ENCODE measurements at regions not wholly inside any gene's neighbourhood (a gene's known extent, or its start where the extent isn't known, plus 50 kb on each side); places are given as distances from the start of the nearest gene placed in this dataset.
"Not testable (repeated sequence)": the region's sequence is repeated elsewhere in the genome, so short reads cannot be mapped to it uniquely, and the experiment has no call there.

- H4K20me1 ChIP-seq (ENCODE audit: control insufficient read depth, extremely low read depth, insufficient read depth, low read length) = no peaks in the 10 kb centered on the region
- H3K4me1 ChIP-seq (ENCODE audit: control insufficient read depth, extremely low read depth, insufficient read depth, low read length) = no peaks in the 10 kb centered on the region
- H3K9ac ChIP-seq (ENCODE audit: control insufficient read depth, extremely low read depth, insufficient read depth, low read length) = no peak overlapping the region
- H2AFZ ChIP-seq (ENCODE audit: control insufficient read depth, low read length) = no peak overlapping the region
- no peak overlapping the region for H3K27ac ChIP-seq (ENCODE audit: control insufficient read depth, insufficient read depth, low read length)
- no peaks in the 10 kb centered on the region for H3K79me2 ChIP-seq (ENCODE audit: control insufficient read depth, insufficient read depth, low read length)
- H3K9me3 ChIP-seq (ENCODE audit: control insufficient read depth, low read depth, low read length) = no peaks in the 10 kb centered on the region
- dilution Hi-C loops (cut with MboI; ENCODE audit: extremely low pct_ligation_motif_present, low sequenced_read_pairs) = no loop called here
- H3K36me3 ChIP-seq (ENCODE audit: control insufficient read depth in 2 of 2, extremely low read depth in 1 of 2, insufficient read depth in 2 of 2, low read length in 2 of 2) = no peaks in the 10 kb centered on the region
- H3K4me2 ChIP-seq (ENCODE audit: control insufficient read depth, extremely low read depth, insufficient read depth, low read depth, low read length) = no peak overlapping the region
- DNase-seq (ENCODE audit: low read depth, low spot score) = no peak
- no peak for FAIRE-seq
- TF ChIP-seq CTCF (optimal IDR thresholded peaks at IDR 0.05 in 1 of 3, IDR thresholded peaks at IDR 0.05 in 1 of 3, conservative IDR thresholded peaks at IDR 0.05 in 1 of 3; ENCODE audit: extremely low read depth in 1 of 3, insufficient read depth in 2 of 3, low read length in 3 of 3) = no peak
- no peak for TF ChIP-seq EZH2 (IDR thresholded peaks at IDR 0.05; ENCODE audit: low read length)
- no peaks in the 10 kb centered on the region for H3K27me3 ChIP-seq (ENCODE audit: control insufficient read depth, extremely low read depth, insufficient read depth, low read length)
- H3K4me3 ChIP-seq (ENCODE audit: control insufficient read depth in 2 of 3, extremely low read depth in 1 of 3, insufficient read depth in 2 of 3, low read depth in 1 of 3, low read length in 3 of 3) = no peak overlapping the region
- no peaks in the 10 kb centered on the region for H3K9me1 ChIP-seq (ENCODE audit: control insufficient read depth, extremely low read depth, insufficient read depth, low read length)
Measured at GRCh38 chr2:49753344-49753985, 599.1 kb upstream of the FSHR start.

GRCh38 chr2:49737606-49738005 is 583.3 kb upstream of the FSHR start:
- no peak overlapping the region for H3K9ac ChIP-seq (ENCODE audit: control insufficient read depth, extremely low read depth, insufficient read depth, low read length)
- DNase-seq (ENCODE audit: low read depth, low spot score) (no peak), FAIRE-seq (no peak)
- H4K20me1 ChIP-seq (ENCODE audit: control insufficient read depth, extremely low read depth, insufficient read depth, low read length) = no peaks in the 10 kb centered on the region
- no peak overlapping the region for H3K4me3 ChIP-seq (ENCODE audit: control insufficient read depth in 2 of 3, extremely low read depth in 1 of 3, insufficient read depth in 2 of 3, low read depth in 1 of 3, low read length in 3 of 3)
- no peaks in the 10 kb centered on the region for H3K4me1 ChIP-seq (ENCODE audit: control insufficient read depth, extremely low read depth, insufficient read depth, low read length)
- H3K27me3 ChIP-seq (ENCODE audit: control insufficient read depth, extremely low read depth, insufficient read depth, low read length) = no peaks in the 10 kb centered on the region
- H3K36me3 ChIP-seq (ENCODE audit: control insufficient read depth in 2 of 2, extremely low read depth in 1 of 2, insufficient read depth in 2 of 2, low read length in 2 of 2) = no peaks in the 10 kb centered on the region
- H3K9me3 ChIP-seq (ENCODE audit: control insufficient read depth, low read depth, low read length) = no peaks in the 10 kb centered on the region
- no peak for TF ChIP-seq EZH2 (IDR thresholded peaks at IDR 0.05; ENCODE audit: low read length)
- no peak overlapping the region for H2AFZ ChIP-seq (ENCODE audit: control insufficient read depth, low read length)
- dilution Hi-C loops (cut with MboI; ENCODE audit: extremely low pct_ligation_motif_present, low sequenced_read_pairs) = no loop called here
- no peaks in the 10 kb centered on the region for H3K79me2 ChIP-seq (ENCODE audit: control insufficient read depth, insufficient read depth, low read length)
- no peak overlapping the region for H3K27ac ChIP-seq (ENCODE audit: control insufficient read depth, insufficient read depth, low read length)
- H3K4me2 ChIP-seq (ENCODE audit: control insufficient read depth, extremely low read depth, insufficient read depth, low read depth, low read length) = no peak overlapping the region
- no peaks in the 10 kb centered on the region for H3K9me1 ChIP-seq (ENCODE audit: control insufficient read depth, extremely low read depth, insufficient read depth, low read length)

DNA sequence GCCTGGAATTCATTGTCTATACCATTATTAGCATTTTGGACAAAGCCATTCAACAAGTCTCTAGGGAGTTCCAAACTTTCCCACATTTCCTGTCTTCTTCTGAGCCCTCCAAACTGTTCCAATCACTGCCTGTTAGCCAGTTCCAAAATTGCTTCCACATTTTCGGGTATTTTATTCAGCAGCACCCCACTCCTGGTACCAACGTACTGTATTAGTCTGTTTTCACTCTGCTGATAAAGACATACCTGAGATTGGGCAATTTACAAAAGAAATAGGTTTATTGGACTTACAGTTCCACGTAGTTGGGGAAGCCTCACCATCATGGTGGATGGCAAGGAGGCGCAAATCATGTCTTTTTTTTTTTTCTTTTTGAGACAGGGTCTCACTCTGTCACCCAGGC is 578.6 kb upstream of the FSHR start:
- dilution Hi-C loops (cut with MboI; ENCODE audit: extremely low pct_ligation_motif_present, low sequenced_read_pairs) = not testable (repeated sequence)

More for the DNA sequence above, 578.6 kb upstream of the FSHR start:
- H3K79me2 ChIP-seq (ENCODE audit: control insufficient read depth, insufficient read depth, low read length); DNase-seq (ENCODE audit: low read depth, low spot score); H3K27me3 ChIP-seq (ENCODE audit: control insufficient read depth, extremely low read depth, insufficient read depth, low read length); FAIRE-seq; H3K4me3 ChIP-seq (ENCODE audit: control insufficient read depth in 2 of 3, extremely low read depth in 1 of 3, insufficient read depth in 2 of 3, low read depth in 1 of 3, low read length in 3 of 3); H3K9ac ChIP-seq (ENCODE audit: control insufficient read depth, extremely low read depth, insufficient read depth, low read length); H3K4me2 ChIP-seq (ENCODE audit: control insufficient read depth, extremely low read depth, insufficient read depth, low read depth, low read length); H2AFZ ChIP-seq (ENCODE audit: control insufficient read depth, low read length); H4K20me1 ChIP-seq (ENCODE audit: control insufficient read depth, extremely low read depth, insufficient read depth, low read length); H3K9me3 ChIP-seq (ENCODE audit: control insufficient read depth, low read depth, low read length); H3K9me1 ChIP-seq (ENCODE audit: control insufficient read depth, extremely low read depth, insufficient read depth, low read length); H3K27ac ChIP-seq (ENCODE audit: control insufficient read depth, insufficient read depth, low read length); H3K4me1 ChIP-seq (ENCODE audit: control insufficient read depth, extremely low read depth, insufficient read depth, low read length); H3K36me3 ChIP-seq (ENCODE audit: control insufficient read depth in 2 of 2, extremely low read depth in 1 of 2, insufficient read depth in 2 of 2, low read length in 2 of 2): not testable (repeated sequence)
